NCI-H146 treated with DMSO at 0.1 percent for 48 hours (cell line): ENCODE measurements at regions not wholly inside any gene's neighbourhood (a gene's known extent, or its start where the extent isn't known, plus 50 kb on each side); places are given as distances from the start of the nearest gene placed in this dataset.

ENCODE experiments used
- DNase-seq: peaks from one replicate; lab custom pipeline; 2025; ENCODE audit not compliant: unreplicated experiment; lab: John Stamatoyannopoulos, UW

GRCh38 chr9:6703898-6704639 lies 53.7 kb upstream of the KDM4C start:
- peak; percentile 90 for DNase-seq

GRCh38 chr9:6702707-6703106 lies 55.1 kb upstream of the KDM4C start:
- no peak for DNase-seq

GRCh38 chr9:6696178-6696577 lies 50.6 kb upstream of the GLDC start:
- no peak for DNase-seq

GRCh38 chr9:6695121-6695814 lies 49.7 kb upstream of the GLDC start:
- DNase-seq = no peak
